ENCODE measurements at regions not wholly inside any gene's neighbourhood (a gene's known extent, or its start where the extent isn't known, plus 50 kb on each side); places are given as distances from the start of the nearest gene placed in this dataset.

GRCh38 chr13:88552966-88553365, 881.8 kb downstream of the SLITRK5 start:
- no peak for DNase-seq (ENCODE audit: extremely low read depth, low read depth, low spot score)

- DNase-seq (ENCODE audit: extremely low read depth, low read depth, low spot score): no peak
These were observed 894.4 kb downstream of the SLITRK5 start for GRCh38 chr13:88565566-88565965.

GRCh38 chr13:88585861-88586260, 914.7 kb downstream of the SLITRK5 start:
- DNase-seq (ENCODE audit: extremely low read depth, low read depth, low spot score): no peak

GRCh38 chr13:88586263-88586662, 915.1 kb downstream of the SLITRK5 start:
- no peak for DNase-seq (ENCODE audit: extremely low read depth, low read depth, low spot score)

GRCh38 chr13:88590574-88590973, 919.4 kb downstream of the SLITRK5 start:
- DNase-seq (ENCODE audit: extremely low read depth, low read depth, low spot score): no peak

- no peak for DNase-seq (ENCODE audit: extremely low read depth, low read depth, low spot score)
These were observed 920.9 kb downstream of the SLITRK5 start for GRCh38 chr13:88592105-88592504.

GRCh38 chr13:88601949-88602348, 930.8 kb downstream of the SLITRK5 start:
- no peak for DNase-seq (ENCODE audit: extremely low read depth, low read depth, low spot score)

GRCh38 chr13:88602786-88603777, 931.9 kb downstream of the SLITRK5 start:
- DNase-seq (ENCODE audit: extremely low read depth, low read depth, low spot score): no peak

GRCh38 chr13:88617176-88617575, 946.0 kb downstream of the SLITRK5 start:
- DNase-seq (ENCODE audit: extremely low read depth, low read depth, low spot score): no peak

GRCh38 chr13:88622362-88622973, 951.3 kb downstream of the SLITRK5 start:
- DNase-seq (ENCODE audit: extremely low read depth, low read depth, low spot score): no peak

GRCh38 chr13:88623150-88623549, 952.0 kb downstream of the SLITRK5 start:
- DNase-seq (ENCODE audit: extremely low read depth, low read depth, low spot score): no peak

GRCh38 chr13:88627071-88627470, 955.9 kb downstream of the SLITRK5 start:
- DNase-seq (ENCODE audit: extremely low read depth, low read depth, low spot score): no peak

GRCh38 chr13:88628882-88629281, 957.7 kb downstream of the SLITRK5 start:
- no peak for DNase-seq (ENCODE audit: extremely low read depth, low read depth, low spot score)

GRCh38 chr13:88637935-88638334, 966.8 kb downstream of the SLITRK5 start:
- DNase-seq (ENCODE audit: extremely low read depth, low read depth, low spot score): no peak

GRCh38 chr13:88643233-88643632, 972.1 kb downstream of the SLITRK5 start:
- DNase-seq (ENCODE audit: extremely low read depth, low read depth, low spot score): no peak

GRCh38 chr13:88648598-88649373, 977.6 kb downstream of the SLITRK5 start:
- no peak for DNase-seq (ENCODE audit: extremely low read depth, low read depth, low spot score)

GRCh38 chr13:88649855-88650254, 978.7 kb downstream of the SLITRK5 start:
- no peak for DNase-seq (ENCODE audit: extremely low read depth, low read depth, low spot score)

- no peak for DNase-seq (ENCODE audit: extremely low read depth, low read depth, low spot score)
These were observed 980.4 kb downstream of the SLITRK5 start for GRCh38 chr13:88651531-88651930.

- DNase-seq (ENCODE audit: extremely low read depth, low read depth, low spot score): no peak
These were observed 985.6 kb downstream of the SLITRK5 start for GRCh38 chr13:88656751-88657150.

GRCh38 chr13:88670509-88670908, 999.3 kb downstream of the SLITRK5 start:
- no peak for DNase-seq (ENCODE audit: extremely low read depth, low read depth, low spot score)

GRCh38 chr13:88674841-88675240, 1003.7 kb downstream of the SLITRK5 start:
- no peak for DNase-seq (ENCODE audit: extremely low read depth, low read depth, low spot score)

All from glomerular endothelial cell (primary cell).